ENCODE measurements at regions not wholly inside any gene's neighbourhood (a gene's known extent, or its start where the extent isn't known, plus 50 kb on each side); places are given as distances from the start of the nearest gene placed in this dataset.
"Not testable (repeated sequence)": the region's sequence is repeated elsewhere in the genome, so short reads cannot be mapped to it uniquely, and the experiment has no call there.

- ATAC-seq: peak; percentile 26
- DNase-seq (ENCODE audit: low spot score): no peak
Observed at GRCh38 chr5:91500758-91501157, 117.6 kb upstream of the ARRDC3 start.

- peak; percentile 82 for ATAC-seq
- no peak for DNase-seq (ENCODE audit: low spot score)
Observed at GRCh38 chr5:91499943-91500531, 116.9 kb upstream of the ARRDC3 start.

- ATAC-seq: no peak
- DNase-seq (ENCODE audit: low spot score): no peak
Observed at GRCh38 chr5:91495699-91496098, 112.6 kb upstream of the ARRDC3 start.

- ATAC-seq: no peak
- no peak for DNase-seq (ENCODE audit: low spot score)
Observed at GRCh38 chr5:91494447-91494996, 111.4 kb upstream of the ARRDC3 start.

- DNase-seq (ENCODE audit: low spot score) (no peak), ATAC-seq (no peak)
Observed at GRCh38 chr5:91493086-91493485, 110.0 kb upstream of the ARRDC3 start.

- ATAC-seq (no peak), DNase-seq (ENCODE audit: low spot score) (no peak)
Observed at GRCh38 chr5:91491229-91491628, 108.1 kb upstream of the ARRDC3 start.

GRCh38 chr5:91490316-91490715, 107.2 kb upstream of the ARRDC3 start:
- ATAC-seq: no peak
- no peak for DNase-seq (ENCODE audit: low spot score)

- DNase-seq (ENCODE audit: low spot score) (no peak), ATAC-seq (no peak)
Observed at GRCh38 chr5:91487420-91487819, 104.3 kb upstream of the ARRDC3 start.

GRCh38 chr5:91486638-91487037, 103.5 kb upstream of the ARRDC3 start:
- no peak for ATAC-seq
- no peak for DNase-seq (ENCODE audit: low spot score)

GRCh38 chr5:91484662-91485061, 101.5 kb upstream of the ARRDC3 start:
- no peak for DNase-seq (ENCODE audit: low spot score)
- no peak for ATAC-seq

GRCh38 chr5:91479376-91479775, 96.3 kb upstream of the ARRDC3 start:
- DNase-seq (ENCODE audit: low spot score); ATAC-seq: not testable (repeated sequence)

GRCh38 chr5:91478096-91478495, 95.0 kb upstream of the ARRDC3 start:
- DNase-seq (ENCODE audit: low spot score): no peak
- ATAC-seq: no peak

GRCh38 chr5:91477408-91477807, 94.3 kb upstream of the ARRDC3 start:
- ATAC-seq (no peak), DNase-seq (ENCODE audit: low spot score) (no peak)

GRCh38 chr5:91474201-91474600, 91.1 kb upstream of the ARRDC3 start:
- no peak for DNase-seq (ENCODE audit: low spot score)
- no peak for ATAC-seq

- DNase-seq (ENCODE audit: low spot score): no peak
- no peak for ATAC-seq
Observed at GRCh38 chr5:91472631-91473030, 89.5 kb upstream of the ARRDC3 start.

GRCh38 chr5:91469517-91470165, 86.5 kb upstream of the ARRDC3 start:
- DNase-seq (ENCODE audit: low spot score): no peak
- peak; percentile 56 for ATAC-seq

GRCh38 chr5:91468651-91469422, 85.7 kb upstream of the ARRDC3 start:
- DNase-seq (ENCODE audit: low spot score) (no peak), ATAC-seq (no peak)

GRCh38 chr5:91464886-91465646, 81.9 kb upstream of the ARRDC3 start:
- DNase-seq (ENCODE audit: low spot score) (no peak), ATAC-seq (no peak)

- ATAC-seq (no peak), DNase-seq (ENCODE audit: low spot score) (no peak)
Observed at GRCh38 chr5:91457681-91458058, 74.6 kb upstream of the ARRDC3 start.

GRCh38 chr5:91456928-91457680, 74.0 kb upstream of the ARRDC3 start:
- no peak for ATAC-seq

More at GRCh38 chr5:91456928-91457680, 74.0 kb upstream of the ARRDC3 start:
- DNase-seq (ENCODE audit: low spot score): no peak
